Right cardiac atrium (tissue), 5 donors: ENCODE measurements at regions not wholly inside any gene's neighbourhood (a gene's known extent, or its start where the extent isn't known, plus 50 kb on each side); places are given as distances from the start of the nearest gene placed in this dataset.

Experiments used
- ATAC-seq, 2 donors: fragments of 200-7000 bp; cut with Tn5 transposase; one replicate each; pipeline versions ENCODE4 v1.8.0 to v1.9.1; 2020; ENCODE audit warnings: moderate library complexity in 2 of 2, mild to moderate bottlenecking in 1 of 2
- DNase-seq, 3 donors: peaks; one replicate each; pipeline ENCODE4 v3.0.0-alpha.2; 2020
- H3K27ac ChIP-seq: one replicate; pipeline ENCODE4 v1.5.1; 2013; ENCODE audit warnings: mild to moderate bottlenecking, low read length, control low read depth, moderate library complexity
- H3K27me3 ChIP-seq: one replicate; pipeline ENCODE4 v1.6.1; 2013; ENCODE audit not compliant: control insufficient read depth, insufficient read depth
- H3K4me1 ChIP-seq: one replicate; pipeline ENCODE4 v1.6.1; 2013; ENCODE audit warnings: low read length; ENCODE audit not compliant: control insufficient read depth, insufficient read depth
- H3K4me3 ChIP-seq: one replicate; pipeline ENCODE4 v1.5.1; 2013; ENCODE audit warnings: low read length, control low read depth
- H3K9me3 ChIP-seq: one replicate; pipeline ENCODE4 v1.6.1; 2013; ENCODE audit warnings: low read length; ENCODE audit not compliant: control insufficient read depth
- WGBS: extraction: QIAGEN DNeasy Blood & Tissue Kit; methylation state at CpG from one replicate; pipeline ENCODE4 v1.1.7; 2013; 5-methylcytosine and 5-hydroxymethylcytosine counted together
- intact Hi-C, 4 donors: fragments of 100-400 bp; cut with DNase I; formaldehyde crosslinking; loops; one replicate each; pipeline versions ENCODE4 v1.11.0 to v1.14.0; 2022 to 2023
- donor health status: healthy with polysubstance abuse.
- donor health status: DM: no; HTN: yes; CAD: no.
- donor health status: DM: no; HTN: no; CAD: no.
- donor health status: DM: no; HTN: yes; CAD: no; lungs with severe emphysema.
- donor health status: DM: yes; HTN: yes; CAD: no.

DNA sequence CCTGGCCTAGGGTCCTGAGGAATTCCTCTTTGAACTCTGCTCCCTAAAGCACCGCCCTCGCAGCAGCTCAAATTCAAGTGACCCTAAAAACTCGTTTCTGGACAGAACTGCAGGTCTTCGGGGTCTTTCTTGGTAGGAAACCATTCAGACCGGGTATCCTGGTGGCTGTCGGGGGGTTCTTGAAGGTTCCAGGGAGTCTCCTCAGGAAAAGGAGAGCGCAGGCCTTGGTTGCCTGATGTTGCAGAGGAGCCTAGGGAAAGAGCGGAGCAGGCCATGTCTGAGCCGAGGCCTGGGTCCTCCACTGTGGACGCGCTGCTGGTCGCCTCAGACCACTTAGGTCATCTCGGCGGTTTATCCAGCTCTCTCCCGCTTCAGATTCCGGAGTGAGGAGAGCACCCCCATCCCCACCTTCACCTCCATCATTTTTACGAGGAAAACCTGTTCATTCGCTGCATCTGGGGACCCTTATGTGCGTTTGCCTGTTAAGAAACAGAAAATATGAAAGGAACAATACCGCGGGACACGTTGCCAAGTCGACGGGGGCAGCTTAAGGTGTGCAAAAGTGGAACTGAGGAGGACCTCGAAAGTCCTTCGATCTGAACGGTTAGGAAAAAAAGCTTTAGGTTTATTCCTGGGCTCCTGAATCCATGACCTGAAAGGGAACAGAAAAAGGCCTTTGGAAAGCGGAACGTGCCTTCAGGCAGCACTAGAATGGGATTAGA is 299.4 kb downstream of the PARP8 start:
- intact Hi-C loops = loop anchor here in 1 of 4 donors (10.0 kb wide), 1 partner anchor 1039 kb away; no protein-coding TSS in a partner anchor
- 37% methylated on average over 29 of the region's 29 CpGs for WGBS
- Histone ChIP-seq H3K4me1 (no peaks in the 10 kb centered on the region), H3K4me3 (no peak overlapping the region), H3K27ac (no peak overlapping the region), H3K27me3 (no peaks in the 10 kb centered on the region), H3K9me3 (no peaks in the 10 kb centered on the region)
- DNase-seq = no peak
- ATAC-seq = no peak

DNA sequence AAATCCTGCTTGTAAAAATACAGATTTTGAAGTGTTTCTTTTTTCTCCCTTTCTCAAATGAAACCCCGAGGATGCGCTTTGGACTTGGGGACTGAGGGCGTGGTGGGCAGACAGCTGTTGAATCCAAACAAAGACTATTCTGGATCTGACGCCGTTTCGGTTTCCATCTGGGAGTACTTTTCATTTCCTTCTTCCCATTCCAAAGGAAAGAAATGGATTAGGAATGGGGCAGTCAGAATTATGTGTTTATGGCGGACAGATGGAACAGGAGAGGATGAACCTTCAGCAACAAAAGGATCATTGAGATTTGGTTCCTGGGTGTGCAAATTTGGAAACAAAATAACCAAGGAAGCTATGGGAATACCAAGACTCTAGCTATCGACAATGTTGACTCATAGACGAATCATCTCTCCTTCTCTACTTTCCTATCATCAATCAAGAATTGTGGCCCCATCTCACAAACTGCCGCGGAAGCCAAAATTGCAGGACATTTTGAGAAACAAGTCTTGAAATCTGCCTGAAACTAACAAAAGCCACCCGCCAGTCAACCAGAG is 300.6 kb downstream of the PARP8 start:
- intact Hi-C loops = loop anchor here in 1 of 4 donors (10.0 kb wide), 1 partner anchor 1038 kb away; no protein-coding TSS in a partner anchor
- no peaks in the 10 kb centered on the region for H3K27me3 ChIP-seq
- ATAC-seq (no peak), DNase-seq (no peak)
- H3K27ac ChIP-seq = no peak overlapping the region
- 9% methylated on average over 12 of the region's 12 CpGs for WGBS
- H3K4me3 ChIP-seq = peak overlapping the region; percentile 79
- no peaks in the 10 kb centered on the region for H3K9me3 ChIP-seq
- H3K4me1 ChIP-seq = no peaks in the 10 kb centered on the region

DNA sequence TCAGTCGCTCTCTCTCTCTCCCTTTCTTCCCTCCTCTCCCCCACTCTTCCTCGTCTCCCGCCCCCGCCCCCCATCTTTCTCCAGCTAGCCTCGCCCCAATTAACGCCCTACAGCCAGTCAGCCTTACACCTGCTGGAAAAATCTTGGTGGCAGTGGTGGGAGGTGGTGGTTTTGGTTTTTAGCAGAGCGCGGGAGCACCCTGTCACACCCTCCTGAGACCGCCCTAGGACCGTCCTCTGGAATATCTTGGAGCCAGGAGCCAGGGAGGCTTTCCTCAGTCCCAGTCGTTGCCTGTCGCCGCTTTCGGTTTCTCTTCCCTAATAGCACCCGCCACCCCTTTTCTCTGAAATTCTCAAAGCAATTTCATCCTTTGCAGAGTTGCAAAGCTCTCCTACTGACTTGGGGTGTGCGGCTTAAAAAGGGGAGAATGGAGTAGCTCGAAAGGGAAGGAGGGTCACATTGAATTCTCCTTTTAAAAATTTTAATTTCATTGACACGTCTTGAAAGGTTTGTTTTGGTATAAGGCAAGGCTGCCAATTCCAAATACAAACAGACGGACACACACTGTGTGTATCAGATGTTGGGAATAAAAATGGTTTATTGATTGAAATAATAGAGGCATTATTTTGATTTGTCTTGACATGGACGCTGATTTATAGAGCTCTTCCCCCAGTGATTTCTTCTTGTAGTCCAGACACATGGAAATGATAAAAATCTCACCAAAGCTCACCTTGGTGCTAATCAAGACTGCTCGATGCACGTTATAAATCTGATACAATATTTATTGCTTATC is 301.3 kb downstream of the PARP8 start:
- ATAC-seq (peak in 1 of 2 donors; percentile 64), DNase-seq (no peak)
- Histone ChIP-seq H3K4me3 (peak overlapping the region; percentile 79), H3K4me1 (no peaks in the 10 kb centered on the region), H3K9me3 (no peaks in the 10 kb centered on the region), H3K27me3 (no peaks in the 10 kb centered on the region), H3K27ac (no peak overlapping the region)
- intact Hi-C loops = loop anchor here in 1 of 4 donors (10.0 kb wide), 1 partner anchor 1037 kb away; no protein-coding TSS in a partner anchor
- 4% methylated on average over 22 of the region's 22 CpGs for WGBS

DNA sequence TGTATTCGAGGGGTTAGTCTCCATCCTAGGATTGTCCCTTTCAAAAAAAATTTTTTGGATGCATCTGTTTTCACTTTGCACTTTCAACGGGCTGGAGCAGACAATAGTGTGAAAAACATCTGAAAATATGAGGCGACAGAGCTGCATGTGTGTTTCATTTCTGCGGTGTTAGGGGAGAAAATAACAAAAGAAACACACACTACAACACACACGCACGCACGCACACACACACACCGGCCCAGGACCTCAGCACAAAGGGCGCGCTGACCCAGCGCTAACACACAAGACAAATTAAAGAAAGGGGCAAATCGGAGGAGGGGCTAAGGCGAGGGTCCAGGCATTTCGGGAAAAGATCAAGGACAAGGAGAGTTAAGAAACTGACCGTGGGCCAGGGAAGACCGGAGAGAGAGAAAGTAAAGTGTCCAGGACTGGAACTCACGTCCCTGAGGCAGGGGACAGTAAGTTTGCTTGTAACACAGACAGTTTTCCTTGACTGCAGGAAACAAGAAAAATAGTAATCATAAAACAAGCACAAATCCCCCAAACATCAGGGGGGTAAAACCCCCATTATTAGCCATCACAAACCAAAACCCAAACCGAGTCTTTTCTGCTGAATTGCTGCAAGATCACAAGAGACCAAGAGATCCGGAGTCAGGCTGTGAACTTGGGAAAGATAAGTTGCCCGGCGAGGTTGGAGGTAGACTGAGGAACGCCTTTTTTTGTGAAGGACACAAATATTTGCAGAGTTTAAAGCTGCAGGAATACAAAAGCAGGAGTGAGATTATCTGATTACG is 302.1 kb downstream of the PARP8 start:
- Histone ChIP-seq H3K4me3 (peak overlapping the region; percentile 79), H3K27ac (no peak overlapping the region), H3K9me3 (no peaks in the 10 kb centered on the region), H3K27me3 (no peaks in the 10 kb centered on the region), H3K4me1 (no peaks in the 10 kb centered on the region)
- peak in 1 of 3 donors; percentile 47 for DNase-seq
- no peak for ATAC-seq
- 9% methylated on average over 23 of the region's 23 CpGs for WGBS
- intact Hi-C loops = loop anchor here in 1 of 4 donors (10.0 kb wide), 1 partner anchor 1036 kb away; no protein-coding TSS in a partner anchor

DNA sequence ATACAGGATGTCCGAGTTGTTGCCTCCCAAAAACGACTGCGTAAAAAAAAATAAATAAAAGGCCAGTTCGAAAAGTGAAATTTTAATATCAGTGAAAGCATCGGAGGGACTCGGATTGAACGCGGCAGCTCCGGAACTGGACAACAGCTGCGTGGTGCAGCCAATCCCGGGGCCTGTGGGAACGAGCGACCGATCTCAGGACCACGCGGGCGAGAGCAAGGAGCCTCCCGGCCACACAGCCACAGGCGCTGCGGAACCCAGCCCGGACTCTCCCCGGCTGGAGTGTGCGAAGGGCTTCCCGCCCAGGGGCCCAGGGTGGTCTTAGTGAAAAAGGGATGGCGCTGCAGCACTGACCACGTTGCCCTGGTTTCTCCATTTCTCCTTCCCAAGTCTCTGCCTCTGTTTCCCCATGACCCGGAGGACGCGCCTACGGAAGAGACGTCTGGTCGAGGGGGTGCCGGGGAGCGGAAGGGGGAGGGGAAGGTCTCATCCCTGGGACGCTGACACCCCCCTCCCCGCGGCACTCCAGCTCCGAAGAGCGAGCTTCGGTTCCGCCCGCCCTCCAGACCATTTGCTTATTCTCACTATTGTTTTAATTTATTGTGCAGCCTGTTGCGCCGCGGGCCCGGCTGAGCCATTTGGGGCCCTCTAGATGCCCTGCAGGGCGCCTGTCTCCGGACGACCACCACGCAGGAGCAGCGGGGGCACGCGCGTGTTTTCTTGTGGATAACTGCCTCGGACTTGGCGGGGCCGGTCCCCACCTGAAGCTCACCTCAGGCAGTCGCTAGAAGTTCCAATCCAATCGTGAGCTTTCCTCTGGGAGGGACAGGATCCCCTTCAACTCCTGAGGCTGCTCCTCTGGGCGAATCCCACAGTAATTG is 303.0 kb downstream of the PARP8 start:
- no peaks in the 10 kb centered on the region for H3K4me1 ChIP-seq
- peak overlapping the region; percentile 79 for H3K4me3 ChIP-seq
- no peaks in the 10 kb centered on the region for H3K9me3 ChIP-seq
- H3K27ac ChIP-seq = no peak overlapping the region
- ATAC-seq = peak; percentile 22 to 50
- DNase-seq = no peak
- intact Hi-C loops = loop anchor here in 1 of 4 donors (10.0 kb wide), 1 partner anchor 1035 kb away; no protein-coding TSS in a partner anchor
- WGBS = 2% methylated on average over 60 of the region's 60 CpGs
- no peaks in the 10 kb centered on the region for H3K27me3 ChIP-seq

DNA sequence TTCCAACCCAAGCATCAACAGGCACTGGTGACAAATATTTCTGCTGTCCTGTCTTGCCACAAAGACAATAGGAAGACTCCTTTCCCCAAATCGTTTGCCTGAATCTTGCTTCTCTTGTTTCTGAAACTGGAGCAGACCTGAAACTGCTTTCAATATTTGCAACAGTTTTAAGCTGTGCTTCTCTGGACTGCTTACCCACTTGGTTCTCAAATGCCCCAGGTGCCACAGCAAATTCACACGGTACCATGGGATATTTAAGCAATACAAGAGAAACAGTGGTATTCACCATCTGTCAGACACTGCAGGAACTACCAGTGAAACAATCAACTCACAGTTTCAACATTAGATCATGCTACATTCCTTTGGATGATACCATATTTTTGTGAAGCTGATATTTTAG is 309.4 kb downstream of the PARP8 start:
- intact Hi-C loops = no loop called here
- Histone ChIP-seq H3K9me3 (no peaks in the 10 kb centered on the region), H3K4me3 (no peak overlapping the region), H3K27me3 (no peaks in the 10 kb centered on the region), H3K27ac (no peak overlapping the region), H3K4me1 (no peaks in the 10 kb centered on the region)
- ATAC-seq (no peak), DNase-seq (no peak)
- 57% methylated on average over 2 of the region's 2 CpGs for WGBS

DNA sequence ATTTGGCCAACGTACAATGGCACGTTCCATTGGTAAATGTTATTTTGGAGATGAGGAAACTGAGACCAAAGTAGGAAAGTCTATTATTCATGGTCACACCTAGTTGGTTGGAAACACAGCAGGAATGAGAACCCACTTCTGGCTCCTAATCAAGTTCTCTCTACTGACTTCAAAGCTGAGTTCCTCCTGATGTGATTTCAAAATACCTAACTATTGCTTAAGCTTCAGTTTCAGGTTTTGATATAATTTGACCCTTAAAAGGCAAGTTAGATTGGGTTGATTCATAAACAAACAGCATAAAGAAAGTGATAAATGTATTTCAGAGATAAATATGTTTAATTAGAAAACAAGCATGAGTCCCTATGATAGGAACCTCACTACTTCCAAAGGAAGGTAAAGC is 312.5 kb downstream of the PARP8 start:
- H3K9me3 ChIP-seq = no peaks in the 10 kb centered on the region
- intact Hi-C loops = no loop called here
- no peak overlapping the region for H3K27ac ChIP-seq
- no peak for DNase-seq
- H3K4me3 ChIP-seq = no peak overlapping the region
- H3K27me3 ChIP-seq = no peaks in the 10 kb centered on the region
- H3K4me1 ChIP-seq = no peaks in the 10 kb centered on the region
- WGBS = 92% methylated on average over 2 of the region's 2 CpGs
- ATAC-seq = no peak

DNA sequence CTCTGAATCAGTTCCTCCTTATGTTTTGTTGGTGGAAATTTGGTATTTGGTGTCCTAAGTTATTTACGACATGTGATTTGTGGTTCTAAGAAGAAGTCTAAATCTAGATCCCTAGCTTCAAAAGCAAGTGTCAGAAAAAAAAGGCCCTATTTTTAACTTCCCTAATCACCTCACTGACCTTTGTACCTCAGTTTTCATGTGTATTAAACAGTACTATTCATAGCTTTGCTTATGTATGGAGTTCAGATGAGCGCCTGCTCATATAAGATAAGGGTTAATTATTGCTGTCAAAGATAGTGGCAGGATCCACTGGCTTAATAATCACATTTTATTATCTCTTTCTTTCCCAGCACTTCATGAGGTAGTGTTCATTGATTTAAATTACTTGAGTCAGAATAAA is 318.2 kb downstream of the PARP8 start:
- DNase-seq (no peak), ATAC-seq (no peak)
- H3K4me1 ChIP-seq = no peaks in the 10 kb centered on the region
- H3K9me3 ChIP-seq = no peaks in the 10 kb centered on the region
- intact Hi-C loops = no loop called here
- no peak overlapping the region for H3K27ac ChIP-seq
- WGBS = 65% methylated on average over 2 of the region's 2 CpGs
- no peaks in the 10 kb centered on the region for H3K27me3 ChIP-seq
- no peak overlapping the region for H3K4me3 ChIP-seq

DNA sequence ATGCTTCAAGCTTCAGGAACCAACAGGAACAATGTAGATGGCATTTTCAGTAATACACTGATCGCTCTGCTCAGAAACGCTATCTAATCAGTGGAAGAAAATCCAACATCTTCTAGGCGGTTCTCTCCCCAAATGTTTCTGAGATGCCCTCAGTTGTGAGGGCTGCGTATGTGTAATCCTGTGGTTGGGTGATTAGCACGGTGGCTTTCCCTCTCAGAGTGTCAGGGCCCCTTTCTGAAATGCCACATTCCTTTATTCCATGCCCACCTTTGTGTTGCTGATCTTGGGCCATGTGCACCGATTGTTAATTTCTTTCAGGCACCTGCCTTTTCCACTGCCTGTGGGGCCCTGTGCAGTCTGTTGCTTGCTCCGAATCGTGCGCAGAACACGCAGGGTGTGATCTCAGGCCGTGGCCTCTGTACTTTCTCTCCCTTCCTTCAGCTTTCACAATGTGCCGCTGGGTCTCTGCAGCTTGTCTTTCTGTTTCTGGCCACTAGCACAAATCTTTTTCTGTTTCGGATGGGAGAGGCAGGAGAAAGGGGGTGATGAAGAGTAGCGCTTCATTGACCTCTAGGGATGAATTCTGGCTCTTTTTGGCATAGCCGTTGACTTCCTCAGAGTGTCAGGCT is 324.0 kb downstream of the PARP8 start:
- Histone ChIP-seq H3K27ac (no peak overlapping the region), H3K27me3 (no peaks in the 10 kb centered on the region), H3K9me3 (no peaks in the 10 kb centered on the region), H3K4me1 (no peaks in the 10 kb centered on the region), H3K4me3 (no peak overlapping the region)
- WGBS = 86% methylated on average over 15 of the region's 15 CpGs
- intact Hi-C loops = no loop called here
- DNase-seq (no peak), ATAC-seq (no peak)
